ENCODE measurements at regions not wholly inside any gene's neighbourhood (a gene's known extent, or its start where the extent isn't known, plus 50 kb on each side); places are given as distances from the start of the nearest gene placed in this dataset.

- no peak for TF ChIP-seq POLR2A (IDR thresholded peaks at IDR 0.05)
- TF ChIP-seq, protein P1, sequence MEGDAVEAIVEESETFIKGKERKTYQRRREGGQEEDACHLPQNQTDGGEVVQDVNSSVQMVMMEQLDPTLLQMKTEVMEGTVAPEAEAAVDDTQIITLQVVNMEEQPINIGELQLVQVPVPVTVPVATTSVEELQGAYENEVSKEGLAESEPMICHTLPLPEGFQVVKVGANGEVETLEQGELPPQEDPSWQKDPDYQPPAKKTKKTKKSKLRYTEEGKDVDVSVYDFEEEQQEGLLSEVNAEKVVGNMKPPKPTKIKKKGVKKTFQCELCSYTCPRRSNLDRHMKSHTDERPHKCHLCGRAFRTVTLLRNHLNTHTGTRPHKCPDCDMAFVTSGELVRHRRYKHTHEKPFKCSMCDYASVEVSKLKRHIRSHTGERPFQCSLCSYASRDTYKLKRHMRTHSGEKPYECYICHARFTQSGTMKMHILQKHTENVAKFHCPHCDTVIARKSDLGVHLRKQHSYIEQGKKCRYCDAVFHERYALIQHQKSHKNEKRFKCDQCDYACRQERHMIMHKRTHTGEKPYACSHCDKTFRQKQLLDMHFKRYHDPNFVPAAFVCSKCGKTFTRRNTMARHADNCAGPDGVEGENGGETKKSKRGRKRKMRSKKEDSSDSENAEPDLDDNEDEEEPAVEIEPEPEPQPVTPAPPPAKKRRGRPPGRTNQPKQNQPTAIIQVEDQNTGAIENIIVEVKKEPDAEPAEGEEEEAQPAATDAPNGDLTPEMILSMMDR (IDR thresholded peaks at IDR 0.05), result no peak
These were observed 248.2 kb downstream of the ZNF536 start for GRCh38 chr19:30620354-30620753.

Measured in body of pancreas (tissue), 4 donors.